IMR-90 (cell line): ENCODE measurements at regions not wholly inside any gene's neighbourhood (a gene's known extent, or its start where the extent isn't known, plus 50 kb on each side); places are given as distances from the start of the nearest gene placed in this dataset.

Source experiments
- ATAC-seq: fragments of 200-7000 bp; cut with Tn5 transposase; 2 replicates; pipeline ENCODE4 v1.9.1; 2020; ENCODE audit warnings: low read depth, mild to moderate bottlenecking, moderate library complexity
- BruUV-seq: library from RNA; stranded (reverse); fragments of 400-500 nt; replicated peaks from 2 replicates; lab custom pipeline; 2021; lab: Mats Ljungman, UMichigan
- CTCF ChIA-PET: fragments of 300-600 bp; formaldehyde crosslinking; extraction: SDS; loops from one replicate; lab custom pipeline; 2021; ENCODE audit warnings: antibody characterized with exemption; lab: Yijun Ruan, JAX
- POLR2A ChIA-PET: fragments of 300-600 bp; sonication (Branson Sonifier 250); formaldehyde crosslinking; loops from one replicate; lab custom pipeline; 2022; ENCODE audit warnings: antibody characterized with exemption; ENCODE audit not compliant: unreplicated experiment; lab: Charles Lee
- DNase-seq: peaks from one replicate; pipeline ENCODE4 v3.0.0; 2013
- H2AFZ ChIP-seq: replicated peaks from 2 replicates; pipeline ENCODE3; 2013; ENCODE audit warnings: low read length, mild to moderate bottlenecking; ENCODE audit not compliant: poor library complexity
- H2AK5ac ChIP-seq: 2 replicates; pipeline ENCODE4 v1.6.1; 2013; ENCODE audit warnings: low read depth, low read length, inconsistent platforms
- H2AK9ac ChIP-seq: replicated peaks from 2 replicates; pipeline ENCODE3; 2013; ENCODE audit warnings: mild to moderate bottlenecking, low read depth, low read length, moderate library complexity; ENCODE audit not compliant: poor library complexity
- H2BK120ac ChIP-seq: 2 replicates; pipeline ENCODE4 v1.6.1; 2013; ENCODE audit warnings: low read depth, low read length, inconsistent platforms
- H2BK15ac ChIP-seq: 3 replicates; pipeline ENCODE4 v1.6.1; 2013; ENCODE audit warnings: low read depth, low read length, inconsistent platforms
- H2BK20ac ChIP-seq: 2 replicates; pipeline ENCODE4 v1.6.1; 2013; ENCODE audit warnings: low read depth, mild to moderate bottlenecking, inconsistent platforms, low read length, moderate library complexity
- H2BK5ac ChIP-seq: 2 replicates; pipeline ENCODE4 v1.6.1; 2013; ENCODE audit warnings: mild to moderate bottlenecking, low read depth, low read length, inconsistent platforms; ENCODE audit not compliant: poor library complexity, severe bottlenecking
- H3K14ac ChIP-seq: replicated peaks from 2 replicates; pipeline ENCODE4 v1.6.1; 2013; ENCODE audit warnings: low read depth, low read length, inconsistent platforms
- H3K18ac ChIP-seq: 2 replicates; pipeline ENCODE4 v1.6.1; 2013; ENCODE audit warnings: low read depth, low read length, control low read depth
- H3K23ac ChIP-seq: 2 replicates; pipeline ENCODE4 v1.6.1; 2013; ENCODE audit warnings: low read depth, low read length, inconsistent platforms
- H3K27ac ChIP-seq: 2 replicates; pipeline ENCODE4 v1.5.1; 2013; ENCODE audit warnings: mild to moderate bottlenecking, control low read depth, low read length; ENCODE audit not compliant: insufficient read depth
- H3K27me3 ChIP-seq: 2 replicates; pipeline ENCODE4 v1.6.1; 2013; ENCODE audit warnings: low read length; ENCODE audit not compliant: control insufficient read depth, insufficient read depth
- H3K36me3 ChIP-seq: 2 replicates; pipeline ENCODE4 v1.6.1; 2013; ENCODE audit warnings: low read length, mixed read lengths; ENCODE audit not compliant: control insufficient read depth, insufficient read depth
- H3K4ac ChIP-seq: 2 replicates; pipeline ENCODE4 v1.6.1; 2013; ENCODE audit warnings: low read depth, low read length, inconsistent platforms
- H3K4me1 ChIP-seq: 2 replicates; pipeline ENCODE4 v1.6.1; 2013; ENCODE audit warnings: low read length, mixed read lengths; ENCODE audit not compliant: control insufficient read depth, insufficient read depth
- H3K4me2 ChIP-seq: 2 replicates; pipeline ENCODE4 v1.6.1; 2013; ENCODE audit warnings: low read depth, mild to moderate bottlenecking, control low read depth, low read length, moderate library complexity
- H3K4me3 ChIP-seq: 2 replicates; pipeline ENCODE4 v1.5.1; 2013; ENCODE audit warnings: low read depth, mild to moderate bottlenecking, control low read depth, low read length, moderate library complexity; ENCODE audit not compliant: insufficient read depth
- H3K56ac ChIP-seq: 2 replicates; pipeline ENCODE4 v1.6.1; 2013; ENCODE audit warnings: low read length, inconsistent platforms; ENCODE audit not compliant: insufficient read depth; ENCODE audit errors: extremely low read depth
- H3K79me1 ChIP-seq, 2 experiments: 2 replicates each; pipeline ENCODE4 v1.6.1; 2013; ENCODE audit warnings: low read length in 2 of 2, inconsistent platforms in 1 of 2, low read depth in 1 of 2
- H3K9ac ChIP-seq: 2 replicates; pipeline ENCODE4 v1.6.1; 2013; ENCODE audit warnings: low read depth, low read length, control low read depth
- H3K9me1 ChIP-seq: 2 replicates; pipeline ENCODE4 v1.6.1; 2013; ENCODE audit warnings: low read length, inconsistent platforms; ENCODE audit not compliant: insufficient read depth
- H3K9me3 ChIP-seq: 2 replicates; pipeline ENCODE4 v1.6.1; 2013; ENCODE audit warnings: low read length; ENCODE audit not compliant: control insufficient read depth, insufficient read depth
- H4K20me1 ChIP-seq: 2 replicates; pipeline ENCODE4 v1.6.1; 2013; ENCODE audit warnings: low read length, inconsistent platforms; ENCODE audit not compliant: insufficient read depth
- H4K5ac ChIP-seq: 2 replicates; pipeline ENCODE4 v1.6.1; 2013; ENCODE audit warnings: mild to moderate bottlenecking, low read depth, low read length, control low read depth
- H4K8ac ChIP-seq, 2 experiments: 2 replicates each; pipeline ENCODE4 v1.6.1; 2013; ENCODE audit warnings: low read depth in 2 of 2, low read length in 2 of 2, control low read depth in 1 of 2, inconsistent platforms in 1 of 2
- H4K91ac ChIP-seq: 2 replicates; pipeline ENCODE4 v1.6.1; 2013; ENCODE audit warnings: low read depth, low read length, inconsistent platforms; ENCODE audit not compliant: insufficient read depth
- BHLHE40 ChIP-seq: fragments of 150-350 bp; IDR thresholded peaks from 2 replicates; pipeline ENCODE4 v1.6.1; 2016; ENCODE audit warnings: mild to moderate bottlenecking, low read depth, low read length
- CEBPB ChIP-seq: IDR thresholded peaks from 2 replicates; pipeline ENCODE4 v1.6.1; 2012; ENCODE audit warnings: low read depth, low read length, improper control_type of control experiment
- CHD1 ChIP-seq: IDR thresholded peaks from 2 replicates; pipeline ENCODE4 v1.6.1; 2012; ENCODE audit warnings: low read depth, low read length, improper control_type of control experiment
- MAFK ChIP-seq: IDR thresholded peaks from 2 replicates; pipeline ENCODE4 v1.6.1; 2012; ENCODE audit warnings: low read depth, low read length, improper control_type of control experiment
- MXI1 ChIP-seq: IDR thresholded peaks from 2 replicates; pipeline ENCODE4 v1.6.1; 2012; ENCODE audit warnings: low read depth, mild to moderate bottlenecking, low read length, moderate library complexity, borderline replicate concordance
- NFE2L2 ChIP-seq: fragments of 150-350 bp; IDR thresholded peaks from 2 replicates; pipeline ENCODE4 v1.6.1; 2016; ENCODE audit warnings: low read depth, mild to moderate bottlenecking, low read length
- RAD21 ChIP-seq: IDR thresholded peaks from 2 replicates; pipeline ENCODE4 v1.6.1; 2012; ENCODE audit warnings: low read length, improper control_type of control experiment
- RFX5 ChIP-seq: IDR thresholded peaks from 2 replicates; pipeline ENCODE4 v1.8.0; 2012; ENCODE audit warnings: low read depth, mild to moderate bottlenecking, low read length, moderate library complexity
- SMC3 ChIP-seq: fragments of 150-350 bp; IDR thresholded peaks from 2 replicates; pipeline ENCODE4 v1.6.1; 2016; ENCODE audit warnings: low read depth, mild to moderate bottlenecking, antibody characterized with exemption, low read length, moderate library complexity
- WGBS, 2 experiments: methylation state at CpG; one replicate each; pipeline versions ENCODE4 v1.1.5 to v1.1.7; 2013; ENCODE audit warnings: missing lambda C conversion rate in 2 of 2; ENCODE audit not compliant: insufficient read length in 1 of 2; ENCODE audit errors: extremely low coverage in 2 of 2; 5-methylcytosine and 5-hydroxymethylcytosine counted together
- dilution Hi-C: fragments of 300-500 bp; cut with HindIII; formaldehyde crosslinking; loops from one replicate; pipeline ENCODE4 v1.14.3; 2018; ENCODE audit warnings: low sequenced_read_pairs; ENCODE audit not compliant: unreplicated experiment
- in situ Hi-C: fragments of 300-500 bp; cut with MboI; formaldehyde crosslinking; loops from 3 replicates; pipeline ENCODE4 v1.14.3; 2019; ENCODE audit warnings: low sequenced_read_pairs, inconsistent platforms, mixed read lengths
- intact Hi-C: fragments of 100-400 bp; cut with micrococcal nuclease; formaldehyde crosslinking; loops from 2 replicates; pipeline ENCODE4 v1.10.0; 2022
- TF ChIP-seq, protein P1 (sequence below): conservative IDR thresholded peaks from 2 replicates; pipeline ENCODE4 v1.5.1; 2012; ENCODE audit warnings: mild to moderate bottlenecking, low read depth, low read length, improper control_type of control experiment

DNA sequence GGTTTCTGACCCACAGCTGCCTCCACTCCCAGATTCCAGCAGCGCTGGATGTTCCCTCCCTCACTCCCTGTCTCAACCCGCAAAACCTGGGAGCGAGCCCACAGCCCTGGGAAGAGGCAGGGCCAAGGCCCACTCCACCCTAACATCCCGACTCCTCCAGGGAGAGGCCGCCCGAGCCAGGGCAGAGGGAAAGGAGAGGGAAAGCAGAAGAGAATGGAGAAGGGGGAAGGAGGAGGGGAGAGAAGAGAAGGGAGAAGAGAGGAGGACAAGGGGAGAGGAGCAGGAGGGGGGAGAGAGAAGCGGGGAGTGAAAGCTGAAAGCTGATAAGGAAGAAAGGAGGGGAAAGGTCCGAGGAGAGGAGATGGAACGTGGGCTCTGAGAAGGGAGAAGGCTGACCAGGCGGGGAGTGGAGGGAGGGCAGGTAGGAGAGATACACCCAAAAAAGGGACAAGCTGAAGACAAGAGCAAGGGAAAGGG lies 120.2 kb upstream of the PJA1 start:
- H2BK5ac ChIP-seq: no peak overlapping the region
- H2AK5ac ChIP-seq: no peak overlapping the region
- H3K56ac ChIP-seq: no peak overlapping the region
- dilution Hi-C loops (no loop called here), in situ Hi-C loops (no loop called here), intact Hi-C loops (loop anchor here (5.0 to 10.0 kb wide), 4 partner anchors 102 to 1101 kb away; no protein-coding TSS in a partner anchor)
- no peaks in the 10 kb centered on the region for H3K9me1 ChIP-seq
- BruUV-seq: no TSS peak
- H3K9me3 ChIP-seq: no peaks in the 10 kb centered on the region
- ChIA-PET CTCF (interaction anchor here (0.8 kb wide), 1 partner anchor 463 kb away, joined by 3 read pairs; no protein-coding TSS in a partner anchor), POLR2A (no interaction called here)
- H3K4me1 ChIP-seq: peaks cover 3% of the 10 kb centered on the region; the same call in 1 of the 2 replicates
- H3K79me1 ChIP-seq: no peaks in the 10 kb centered on the region
- H4K8ac ChIP-seq: no peak overlapping the region
- H3K4ac ChIP-seq: no peak overlapping the region
- no peak for DNase-seq
- no peak overlapping the region for H3K23ac ChIP-seq
- peaks cover 40% of the 10 kb centered on the region for H3K27me3 ChIP-seq
- H3K4me2 ChIP-seq: peak overlapping the region; percentile 47; the same call in 1 of the 2 replicates
- no peak overlapping the region for H4K5ac ChIP-seq
- no peak overlapping the region for H2AK9ac ChIP-seq
- H3K14ac ChIP-seq: no peak overlapping the region
- H3K9ac ChIP-seq: no peak overlapping the region
- no peaks in the 10 kb centered on the region for H3K36me3 ChIP-seq
- H2AFZ ChIP-seq: peak overlapping the region; percentile 81
- H3K4me3 ChIP-seq: peak overlapping the region; percentile 23; the same call in 1 of the 2 replicates
- no peak overlapping the region for H2BK120ac ChIP-seq
- no peak overlapping the region for H3K27ac ChIP-seq
- H4K20me1 ChIP-seq: no peaks in the 10 kb centered on the region
- TF ChIP-seq CHD1 (no peak), CEBPB (no peak), MXI1 (no peak), MAFK (no peak), BHLHE40 (no peak), NFE2L2 (no peak), RAD21 (no peak), SMC3 (no peak), RFX5 (no peak)
- TF ChIP-seq, protein P1, sequence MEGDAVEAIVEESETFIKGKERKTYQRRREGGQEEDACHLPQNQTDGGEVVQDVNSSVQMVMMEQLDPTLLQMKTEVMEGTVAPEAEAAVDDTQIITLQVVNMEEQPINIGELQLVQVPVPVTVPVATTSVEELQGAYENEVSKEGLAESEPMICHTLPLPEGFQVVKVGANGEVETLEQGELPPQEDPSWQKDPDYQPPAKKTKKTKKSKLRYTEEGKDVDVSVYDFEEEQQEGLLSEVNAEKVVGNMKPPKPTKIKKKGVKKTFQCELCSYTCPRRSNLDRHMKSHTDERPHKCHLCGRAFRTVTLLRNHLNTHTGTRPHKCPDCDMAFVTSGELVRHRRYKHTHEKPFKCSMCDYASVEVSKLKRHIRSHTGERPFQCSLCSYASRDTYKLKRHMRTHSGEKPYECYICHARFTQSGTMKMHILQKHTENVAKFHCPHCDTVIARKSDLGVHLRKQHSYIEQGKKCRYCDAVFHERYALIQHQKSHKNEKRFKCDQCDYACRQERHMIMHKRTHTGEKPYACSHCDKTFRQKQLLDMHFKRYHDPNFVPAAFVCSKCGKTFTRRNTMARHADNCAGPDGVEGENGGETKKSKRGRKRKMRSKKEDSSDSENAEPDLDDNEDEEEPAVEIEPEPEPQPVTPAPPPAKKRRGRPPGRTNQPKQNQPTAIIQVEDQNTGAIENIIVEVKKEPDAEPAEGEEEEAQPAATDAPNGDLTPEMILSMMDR: no peak
- no peak overlapping the region for H4K91ac ChIP-seq
- no peak overlapping the region for H2BK20ac ChIP-seq
- no CpG with 5 or more reads among the region's 10 CpGs for WGBS, 2 experiments
- no peak overlapping the region for H2BK15ac ChIP-seq
- H3K18ac ChIP-seq: no peak overlapping the region
- ATAC-seq: no peak
